NCI-H524 (cell line): ENCODE measurements at regions not wholly inside any gene's neighbourhood (a gene's known extent, or its start where the extent isn't known, plus 50 kb on each side); places are given as distances from the start of the nearest gene placed in this dataset.

ENCODE experiments used
- DNase-seq, 2 experiments: peaks; one replicate each; lab custom pipeline; 2025; lab: John Stamatoyannopoulos, UW

DNA sequence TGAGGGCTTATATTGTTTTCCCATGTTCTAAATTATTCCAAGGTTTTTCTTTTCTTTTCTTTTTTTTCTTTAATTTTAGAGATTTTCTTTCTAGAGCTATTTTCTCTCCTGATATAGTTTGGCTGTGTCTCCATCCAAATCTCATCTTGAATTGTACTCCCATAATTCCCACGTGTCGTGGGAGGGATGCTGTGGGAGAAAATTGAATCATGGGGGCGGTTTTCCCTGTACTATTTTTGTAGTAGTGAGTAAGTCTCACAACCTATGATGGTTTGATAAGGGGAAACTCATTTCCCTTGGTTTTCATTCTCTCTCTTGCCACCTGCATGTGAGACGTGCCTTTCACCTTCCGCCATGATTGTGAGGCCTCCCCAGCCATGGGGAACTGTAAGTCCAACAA, 1906.4 kb upstream of the PRR20A start:
- DNase-seq: no peak

DNA sequence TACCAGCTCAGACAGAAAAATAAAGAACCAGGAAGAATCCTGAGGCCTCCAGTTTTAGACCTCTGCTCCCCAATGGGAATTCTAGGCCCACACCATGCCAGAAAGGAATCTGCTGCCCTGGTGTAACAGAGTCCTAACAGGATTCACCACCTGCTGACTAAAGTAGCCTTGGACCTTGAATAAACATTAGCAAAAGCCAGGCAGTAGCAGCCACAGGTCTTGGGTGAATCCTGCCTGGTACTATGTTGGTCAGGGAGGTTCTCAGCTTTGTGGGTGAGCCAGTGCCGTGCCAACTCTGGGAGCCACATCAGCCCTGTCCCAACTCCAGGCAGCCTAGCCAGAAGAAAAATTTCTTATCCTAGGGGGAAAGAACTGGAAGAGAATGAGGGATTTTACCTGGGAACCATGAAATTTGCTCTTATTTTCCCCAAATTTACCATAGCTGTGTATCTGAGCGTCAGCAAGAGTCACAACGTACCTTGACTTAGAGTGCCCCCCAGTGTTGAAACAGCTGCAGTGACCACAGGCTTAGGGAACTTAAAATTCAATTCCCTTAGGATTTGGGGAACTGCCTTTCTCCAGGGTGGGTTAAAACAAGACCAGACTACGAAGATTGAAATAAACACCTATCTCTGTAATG, 1895.6 kb upstream of the PRR20A start:
- peak; percentile 1 to 20 for DNase-seq

DNA sequence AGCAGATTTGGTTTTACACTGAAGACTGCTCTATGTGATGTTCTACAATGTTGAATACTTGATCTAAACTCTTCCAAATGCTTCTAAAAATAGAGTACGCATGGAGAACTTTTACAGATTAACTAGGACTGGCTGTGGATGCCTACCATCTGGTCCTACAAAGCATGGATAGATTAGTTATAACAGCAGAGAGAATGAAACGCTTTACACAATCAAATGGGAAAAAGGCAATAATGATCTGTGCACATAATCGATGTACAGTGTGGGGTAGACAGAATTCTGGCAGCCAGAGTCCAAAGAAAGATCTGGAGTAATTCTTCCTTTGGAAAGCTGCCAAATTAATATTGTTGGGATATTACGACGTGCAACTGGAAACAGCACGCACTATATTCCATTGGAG, 1885.5 kb upstream of the PRR20A start:
- no peak for DNase-seq

DNA sequence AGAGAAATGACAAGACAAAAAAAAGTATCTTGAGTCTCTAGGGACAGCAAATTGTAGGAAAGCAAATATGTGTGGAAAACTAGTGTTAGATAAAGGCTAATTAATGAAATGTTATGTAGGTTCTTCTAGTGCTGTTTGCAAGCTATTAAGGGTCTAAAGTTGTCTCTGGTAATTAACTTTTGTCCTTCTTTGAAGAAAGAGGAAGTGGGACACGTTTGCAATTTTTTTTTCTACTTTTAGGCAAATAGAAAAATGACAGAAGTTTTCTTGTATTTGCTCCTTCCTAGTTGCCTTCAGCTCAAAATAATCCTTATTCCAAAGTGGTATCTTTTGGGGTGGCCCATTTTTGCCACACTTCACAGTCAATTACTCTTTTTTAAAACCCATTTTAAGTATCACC, 1877.7 kb upstream of the PRR20A start:
- DNase-seq: no peak

DNA sequence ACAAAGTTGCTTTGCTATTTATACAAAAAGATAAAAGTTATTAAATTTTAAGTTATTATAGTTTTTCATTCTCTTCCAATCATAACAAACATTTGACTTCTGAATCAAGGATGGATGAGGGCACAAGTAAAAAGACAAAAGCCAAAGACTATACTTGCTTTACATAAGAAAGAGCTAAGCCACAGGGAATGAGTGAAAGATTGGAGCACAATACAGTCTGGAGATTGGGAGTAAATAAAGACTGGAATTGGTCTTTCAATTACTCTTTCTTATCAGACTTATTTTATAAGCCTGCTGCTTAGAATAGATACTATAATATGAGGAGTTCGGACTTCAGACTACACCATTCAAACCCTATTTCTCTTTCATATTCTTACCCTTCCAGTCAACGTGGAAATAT, 1874.1 kb upstream of the PRR20A start:
- DNase-seq: no peak

DNA sequence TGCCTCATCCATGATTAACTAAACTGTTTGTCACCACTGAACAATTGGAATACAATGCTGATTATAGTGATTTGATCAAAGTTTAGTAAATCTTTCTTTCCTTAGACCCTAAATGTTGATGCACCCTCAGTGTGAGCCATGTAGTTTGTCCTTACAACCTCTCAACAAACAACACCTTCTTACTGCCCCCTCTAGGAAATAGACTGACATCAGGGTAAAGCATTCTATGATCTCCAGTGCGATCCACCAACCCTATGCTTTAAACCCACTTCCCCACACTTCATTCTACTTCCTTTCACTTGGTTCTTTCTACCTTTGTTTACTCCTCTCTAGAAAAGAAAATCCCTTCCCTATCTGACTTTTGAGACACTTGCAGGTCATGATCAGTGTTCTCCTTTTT, 1842.5 kb upstream of the PRR20A start:
- no peak for DNase-seq

DNA sequence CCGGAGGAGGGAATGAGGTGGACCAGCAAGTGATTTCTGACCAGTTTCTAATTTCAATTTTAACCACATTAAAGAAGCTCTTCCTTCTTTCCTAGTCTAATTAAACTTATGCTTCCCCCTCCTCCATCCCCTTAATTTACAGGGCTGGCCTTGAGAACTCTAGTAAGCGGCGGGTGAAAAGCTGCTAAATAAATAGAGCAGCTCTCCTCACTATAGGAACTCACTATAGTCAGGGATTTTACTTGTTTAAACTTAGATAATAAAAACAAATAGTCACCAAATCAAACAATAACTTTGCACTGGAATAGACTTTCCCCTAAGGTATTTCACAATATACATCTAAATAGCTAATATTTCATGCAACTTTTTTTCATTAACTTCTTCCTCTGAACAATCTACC, 1838.2 kb upstream of the PRR20A start:
- no peak for DNase-seq

DNA sequence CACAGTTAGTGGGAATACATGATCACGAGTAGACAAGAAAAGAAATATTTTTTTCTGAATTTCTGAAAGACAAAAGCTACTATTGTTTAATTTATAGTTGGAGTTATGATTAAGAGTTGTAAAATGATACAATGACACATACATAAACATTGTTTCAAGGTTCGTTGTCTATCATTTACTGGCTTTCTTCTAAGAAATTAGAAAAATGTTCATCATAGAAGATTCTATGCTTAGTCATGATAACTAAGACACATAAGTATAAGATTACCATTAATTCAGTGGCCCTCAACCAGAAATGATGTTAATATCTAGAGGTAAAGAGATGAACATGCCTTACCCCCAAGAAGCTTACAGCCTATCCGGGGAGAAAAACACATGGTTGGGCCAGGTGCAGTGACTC, 1832.8 kb upstream of the PRR20A start:
- DNase-seq: no peak

DNA sequence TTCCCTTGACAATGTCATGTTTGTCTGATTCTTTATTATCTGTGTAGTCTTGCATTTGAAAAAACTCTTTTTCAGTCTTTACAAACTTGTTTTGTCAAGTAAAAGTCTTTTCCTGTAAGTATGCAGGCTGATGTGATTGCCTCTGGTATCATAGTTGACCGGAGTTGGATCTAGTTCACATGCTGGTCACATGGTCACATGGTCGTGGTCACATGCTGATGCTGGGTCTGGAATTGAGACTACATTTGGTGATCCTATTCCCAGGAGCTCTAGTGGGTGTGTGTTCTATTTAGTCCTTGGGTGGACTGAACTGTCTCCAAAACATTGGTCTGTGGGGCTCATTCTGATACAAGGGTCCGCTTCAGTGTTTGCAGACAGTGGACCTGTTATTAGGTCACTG, 1798.8 kb upstream of the PRR20A start:
- DNase-seq: no peak

DNA sequence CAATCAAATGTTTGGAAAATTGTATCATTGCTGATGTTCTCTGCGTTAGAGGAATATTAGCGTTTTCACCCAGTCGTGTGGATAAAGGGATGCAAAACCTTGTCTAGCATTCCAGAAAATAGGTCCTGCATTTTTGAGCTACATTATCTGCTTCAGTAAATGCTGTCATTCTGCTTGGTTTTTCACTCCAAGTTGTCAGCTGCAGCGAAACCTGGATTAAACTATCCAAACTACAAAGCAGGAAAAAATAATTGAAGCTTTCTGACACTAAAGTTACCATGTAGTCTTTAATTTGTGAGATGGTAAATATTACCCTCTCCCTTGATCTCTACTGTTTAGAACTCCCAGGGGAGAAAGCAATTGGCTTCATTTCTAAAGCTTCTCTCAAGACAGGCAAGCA, 1795.5 kb upstream of the PRR20A start:
- DNase-seq: no peak

DNA sequence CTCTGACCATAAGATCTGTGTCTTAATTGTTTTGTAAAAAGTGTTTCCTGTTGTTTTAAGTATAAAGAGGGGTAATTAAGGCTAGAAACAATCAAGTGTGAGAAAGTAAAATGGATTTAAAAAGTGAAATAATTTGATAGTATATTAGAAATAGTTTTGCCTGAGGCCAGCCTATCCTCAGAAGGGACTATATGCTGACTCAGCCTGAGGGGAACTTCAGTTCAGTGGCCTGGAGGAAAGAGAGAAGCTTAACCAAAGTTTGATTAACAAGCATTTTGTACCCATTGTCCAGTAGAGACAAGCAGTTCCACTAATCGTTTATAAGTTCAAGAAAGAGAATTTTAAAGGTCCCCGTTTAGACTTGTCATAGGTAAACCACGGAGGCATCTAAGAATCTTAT, 1793.2 kb upstream of the PRR20A start:
- no peak for DNase-seq

DNA sequence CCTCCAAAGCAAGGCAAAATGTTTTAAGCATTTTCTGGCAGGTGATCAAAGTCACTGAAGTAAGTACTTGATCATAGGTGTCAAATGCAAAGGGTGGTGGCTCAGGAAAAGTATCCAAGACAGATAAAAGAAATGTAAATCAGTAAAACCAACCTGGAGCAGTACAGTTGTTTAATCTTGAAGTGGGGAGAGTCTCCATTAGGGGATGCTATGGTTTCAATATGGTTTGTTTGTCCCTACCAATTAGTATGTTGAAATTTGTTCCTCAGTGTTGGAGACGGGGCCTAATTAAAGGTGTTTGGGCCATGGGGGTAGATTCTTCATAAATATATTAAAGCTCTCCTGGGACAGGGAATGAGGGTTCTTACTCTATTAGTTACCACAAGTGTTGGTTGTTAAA, 1781.7 kb upstream of the PRR20A start:
- DNase-seq: peak in 1 of 2 experiments; percentile 56

DNA sequence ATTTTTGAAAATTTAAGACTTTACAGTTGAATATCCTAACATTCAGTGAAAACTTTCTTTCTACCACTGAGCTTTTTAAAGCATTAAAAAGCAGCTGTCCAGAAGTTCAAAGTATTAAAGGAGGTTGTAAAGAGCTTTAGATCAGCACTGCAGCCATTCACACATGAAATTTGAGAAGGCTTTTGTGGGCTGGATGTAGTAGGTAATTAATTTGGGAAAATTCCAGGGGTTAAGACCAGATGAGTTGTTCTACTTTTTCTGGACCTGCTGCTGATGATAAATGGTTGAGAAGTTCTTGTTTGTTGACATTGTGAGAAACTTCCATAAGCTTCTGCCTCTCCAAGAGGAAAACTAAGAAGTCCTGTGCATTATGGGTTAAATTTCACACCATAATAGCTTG, 1779.6 kb upstream of the PRR20A start:
- peak; percentile 43 to 72 for DNase-seq

DNA sequence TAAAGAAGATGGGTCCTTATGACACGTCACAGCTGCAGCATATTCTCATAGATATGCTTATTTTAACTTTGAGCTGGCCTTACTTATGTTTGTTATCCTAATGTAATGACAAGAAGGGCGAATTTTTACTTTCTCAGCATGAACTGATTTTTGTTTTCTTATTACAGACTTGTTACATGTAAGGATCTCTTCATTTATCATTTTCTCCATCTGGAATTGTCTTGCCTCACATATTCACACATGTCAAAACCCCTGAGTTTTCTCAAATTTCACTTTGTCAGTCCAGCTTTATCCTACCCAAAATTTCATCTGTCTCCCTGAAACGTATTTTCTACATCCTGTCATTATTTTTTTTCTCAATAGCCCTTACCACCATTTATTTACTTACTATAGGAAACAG, 1774.0 kb upstream of the PRR20A start:
- no peak for DNase-seq

DNA sequence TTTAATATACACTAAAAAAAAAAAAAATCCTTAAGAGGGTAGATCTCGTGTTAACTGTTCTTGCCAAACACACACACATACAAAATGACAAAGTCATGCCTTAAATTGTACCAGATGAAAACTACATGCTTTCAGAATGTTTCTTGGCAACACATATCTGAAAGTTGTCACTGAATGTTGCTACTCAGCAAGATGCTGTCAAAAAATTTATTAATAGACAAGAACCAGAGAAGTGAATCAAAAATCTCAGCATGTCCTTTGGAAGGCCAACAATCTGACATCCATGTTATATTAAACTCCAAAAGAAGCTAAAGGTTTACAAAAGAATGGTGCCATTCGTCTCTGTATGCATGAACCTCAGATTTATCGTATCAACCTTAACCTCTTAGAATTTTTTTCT, 1746.2 kb upstream of the PRR20A start:
- no peak for DNase-seq

DNA sequence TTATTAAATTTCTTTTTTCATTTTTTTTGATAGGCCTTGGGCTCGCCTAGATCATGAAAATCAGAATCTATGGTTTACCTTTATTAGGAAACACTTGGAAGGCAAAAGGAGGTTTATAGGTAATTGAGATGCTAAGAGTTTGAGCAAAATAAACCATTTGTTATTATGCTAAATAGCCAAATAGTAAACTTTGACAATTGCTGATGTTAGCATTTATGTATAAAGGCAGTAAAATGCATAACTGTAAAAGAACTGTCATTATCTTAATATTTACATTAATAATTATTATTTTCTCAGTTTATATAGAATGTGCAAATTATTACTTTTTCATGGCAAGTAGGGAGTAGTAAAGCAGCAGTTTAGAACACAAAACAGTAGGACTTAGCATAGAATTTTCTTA, 1737.8 kb upstream of the PRR20A start:
- no peak for DNase-seq

DNA sequence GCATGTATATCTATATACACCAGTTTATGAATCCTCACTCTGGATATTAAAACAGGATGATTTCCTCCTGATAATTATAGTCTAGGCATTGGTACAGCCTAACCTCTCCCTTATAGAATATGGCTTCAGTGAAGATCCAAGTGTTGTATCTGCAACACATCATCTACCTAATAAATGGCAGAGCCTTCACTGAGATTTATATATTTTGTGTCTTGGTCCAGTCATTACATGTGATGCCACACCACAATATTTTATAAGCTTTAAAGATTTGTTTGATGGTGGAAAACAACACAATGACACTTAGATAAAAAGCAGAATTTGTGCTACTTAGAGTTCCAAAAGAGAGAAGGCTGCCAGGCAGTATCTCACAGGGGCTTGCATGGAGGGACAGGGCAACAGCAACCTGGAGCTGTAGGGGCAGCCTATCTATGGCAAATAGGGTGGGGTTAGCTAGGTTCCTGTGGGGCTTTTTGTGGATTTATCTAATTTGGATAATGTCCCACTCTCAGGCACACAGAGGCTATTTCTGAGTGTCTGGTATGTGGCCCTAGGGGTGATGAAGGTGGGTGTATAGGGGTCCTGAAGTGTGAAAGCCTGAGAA, 1736.7 kb upstream of the PRR20A start:
- DNase-seq: no peak

DNA sequence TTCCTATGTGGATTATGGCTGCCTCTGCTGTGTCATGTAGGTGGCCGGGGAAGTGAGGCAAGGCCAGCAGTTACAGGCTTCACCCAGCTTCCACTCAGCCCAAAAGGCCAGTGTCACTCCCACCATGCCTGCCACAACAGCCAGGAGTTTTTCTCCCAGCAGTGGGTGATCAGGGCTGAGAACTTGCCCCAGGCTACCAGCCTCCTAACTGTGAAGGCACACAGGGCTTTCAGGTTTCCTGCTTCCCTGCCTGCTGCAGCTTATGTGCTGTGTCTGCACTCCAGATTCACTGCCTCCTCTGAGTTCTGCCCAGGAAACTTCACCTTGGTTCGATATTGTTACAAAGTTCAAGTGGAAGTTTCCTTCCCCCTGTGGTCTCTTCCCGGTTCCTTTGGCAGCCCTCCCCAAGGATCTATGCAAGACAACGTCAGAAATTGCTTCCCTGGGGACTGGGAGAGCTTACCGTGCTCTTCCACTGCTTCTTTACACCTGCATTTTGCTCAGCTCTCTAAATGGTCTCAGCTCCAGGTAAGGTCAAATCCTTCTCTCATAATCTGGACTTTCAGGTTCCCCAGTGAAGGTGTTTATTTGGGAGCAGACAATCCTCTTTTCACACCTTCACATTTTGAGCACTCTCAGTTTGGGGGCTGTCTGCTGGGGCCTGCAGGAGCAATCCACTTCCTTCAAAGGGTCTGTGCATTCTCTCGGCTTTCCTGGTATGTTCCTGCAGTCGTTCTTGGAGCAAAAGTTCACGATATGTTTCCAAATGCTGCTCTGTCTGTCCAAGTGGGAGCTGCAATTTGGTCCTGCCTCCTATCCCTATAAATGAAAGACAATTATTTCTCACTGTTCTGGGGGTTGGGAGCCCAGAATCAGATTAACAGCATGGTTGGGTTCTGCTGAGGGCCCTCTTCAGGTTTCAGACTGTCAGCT, 1730.1 kb upstream of the PRR20A start:
- DNase-seq: no peak

DNA sequence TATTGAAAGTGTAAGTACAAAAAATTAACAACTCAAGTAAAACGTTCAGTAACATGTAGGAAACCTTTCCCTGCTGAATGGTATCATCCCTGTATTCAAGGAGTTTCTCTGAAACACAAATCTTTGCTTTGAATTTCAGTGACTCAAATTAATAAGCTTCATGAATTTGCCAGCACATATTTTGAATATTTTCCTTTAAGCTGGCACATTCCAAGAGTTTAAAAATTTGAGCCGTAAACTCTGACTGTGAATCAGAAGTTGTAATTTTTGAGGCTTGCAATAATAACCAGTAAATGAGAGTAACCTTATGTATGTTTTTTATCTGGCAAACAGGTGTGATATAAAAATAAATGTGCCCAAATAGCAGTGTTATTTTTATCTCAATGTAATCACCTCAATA, 1722.6 kb upstream of the PRR20A start:
- DNase-seq: no peak

DNA sequence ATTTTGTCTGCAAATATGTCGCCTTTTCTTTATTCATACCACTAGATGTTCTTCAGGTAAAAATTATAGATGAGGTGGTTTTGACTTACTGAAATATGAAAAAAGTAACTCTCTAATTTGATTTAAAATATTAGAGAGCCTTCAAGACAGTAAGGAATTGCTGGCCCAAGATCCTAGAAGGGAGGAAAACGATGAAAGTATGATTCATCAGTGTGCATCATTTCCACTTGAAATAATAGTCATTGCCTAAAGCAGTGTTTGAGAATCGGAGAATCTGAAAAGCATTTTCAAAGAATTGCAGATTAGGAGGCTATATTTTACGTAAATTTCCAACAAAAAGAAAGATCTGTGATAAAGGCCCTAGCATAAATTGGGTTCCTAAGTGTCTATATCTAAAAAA, 1707.9 kb upstream of the PRR20A start:
- no peak for DNase-seq

DNA sequence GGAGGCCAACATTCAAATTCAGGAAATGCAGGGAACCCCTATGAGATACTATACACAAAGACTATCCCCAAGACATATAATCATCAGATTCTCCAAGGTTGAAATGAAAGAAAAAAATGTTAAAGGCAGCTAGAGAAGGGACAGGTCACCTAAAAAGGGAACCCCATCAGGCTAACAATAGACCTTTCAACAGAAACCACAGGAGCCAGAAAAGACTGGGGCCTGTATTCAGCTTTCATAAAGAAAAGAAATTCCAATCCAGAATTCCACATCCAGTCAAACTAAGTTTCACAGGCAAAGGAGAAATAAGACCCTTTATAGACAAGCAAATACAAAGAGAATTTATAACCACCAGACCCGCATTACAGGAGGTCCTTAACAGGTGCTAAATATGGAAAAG, 1703.6 kb upstream of the PRR20A start:
- DNase-seq: no peak

DNA sequence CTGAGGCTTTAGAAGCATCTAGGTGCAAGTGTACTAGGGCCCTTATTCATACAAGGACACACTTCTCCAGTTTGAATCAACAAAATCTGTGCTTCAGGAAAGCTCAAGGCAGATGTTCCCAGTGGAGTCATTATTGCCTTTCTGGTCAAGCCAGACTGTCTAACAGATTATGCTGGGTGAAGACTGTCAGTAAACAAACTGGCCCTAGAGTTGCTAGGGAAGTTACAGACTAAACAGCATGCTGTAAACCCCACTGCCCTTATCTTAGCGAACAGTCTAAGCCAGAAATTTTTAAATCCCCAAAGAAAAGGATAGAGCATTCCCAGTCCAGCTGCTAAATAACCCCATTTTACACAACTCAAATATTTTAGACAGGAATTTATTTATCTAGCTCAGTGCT, 1701.3 kb upstream of the PRR20A start:
- DNase-seq: peak; percentile 18 to 65

DNA sequence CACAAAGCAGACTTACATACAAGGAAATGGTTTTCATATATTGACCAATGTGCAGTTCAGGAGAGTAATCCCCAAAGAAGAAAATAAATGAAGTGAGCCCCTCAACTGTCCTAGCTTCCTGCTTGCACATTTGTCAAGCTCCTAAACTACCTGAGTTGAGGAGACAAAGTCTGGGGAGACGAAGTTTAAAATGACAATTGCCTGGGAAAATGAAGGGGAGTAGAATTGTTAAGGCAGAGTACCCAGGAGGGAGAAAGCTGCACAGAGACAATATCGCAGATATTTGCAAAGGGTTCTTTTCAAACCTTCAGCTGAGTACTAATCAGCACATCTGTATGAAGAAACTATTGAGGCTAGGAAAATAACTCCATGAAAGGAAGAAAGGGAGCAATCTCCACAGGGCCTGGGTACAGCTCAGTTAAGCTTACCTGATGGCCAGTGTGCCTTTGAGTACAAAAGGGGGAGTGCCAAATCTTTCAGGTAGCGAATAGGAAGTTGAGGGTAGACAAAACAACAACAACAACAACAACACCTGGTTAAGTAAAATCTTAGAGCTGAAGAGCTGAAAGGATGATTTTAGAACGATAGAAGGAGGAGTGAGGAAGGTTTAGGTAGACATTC, 1700.1 kb upstream of the PRR20A start:
- no peak for DNase-seq
